HG03108 (cell line): ENCODE measurements at regions not wholly inside any gene's neighbourhood (a gene's known extent, or its start where the extent isn't known, plus 50 kb on each side); places are given as distances from the start of the nearest gene placed in this dataset.
"Not testable (repeated sequence)": the region's sequence is repeated elsewhere in the genome, so short reads cannot be mapped to it uniquely, and the experiment has no call there.

Source experiments
- ATAC-seq: cut with Tn5 transposase; IDR thresholded peaks from one replicate; pipeline ENCODE4 v1.9.1; 2021; ENCODE audit warnings: moderate library complexity; ENCODE audit not compliant: unreplicated experiment

DNA sequence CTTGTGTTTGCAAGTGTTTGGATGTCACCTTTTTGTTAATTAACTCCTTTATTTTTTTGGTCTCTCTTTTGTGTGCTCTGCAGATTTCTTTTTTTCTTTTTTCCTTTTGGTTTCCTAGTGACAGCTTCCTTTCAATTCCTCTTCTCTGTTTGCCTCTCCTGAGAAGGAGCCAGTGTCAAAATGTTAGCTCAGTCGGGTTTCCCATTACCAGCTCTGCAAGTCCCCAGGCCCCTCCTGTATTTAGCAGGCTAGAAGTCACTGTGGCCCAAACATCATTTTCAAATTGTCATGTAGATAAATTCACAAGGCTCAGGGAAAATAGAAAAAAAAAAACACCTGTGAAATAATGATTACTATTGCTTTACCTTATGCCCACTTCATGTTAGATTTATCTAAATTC is 1621.6 kb downstream of the CDH8 start:
- no peak for ATAC-seq

- ATAC-seq: no peak
Measured at GRCh38 chr16:60413969-60414368, 1622.3 kb downstream of the CDH8 start.

DNA sequence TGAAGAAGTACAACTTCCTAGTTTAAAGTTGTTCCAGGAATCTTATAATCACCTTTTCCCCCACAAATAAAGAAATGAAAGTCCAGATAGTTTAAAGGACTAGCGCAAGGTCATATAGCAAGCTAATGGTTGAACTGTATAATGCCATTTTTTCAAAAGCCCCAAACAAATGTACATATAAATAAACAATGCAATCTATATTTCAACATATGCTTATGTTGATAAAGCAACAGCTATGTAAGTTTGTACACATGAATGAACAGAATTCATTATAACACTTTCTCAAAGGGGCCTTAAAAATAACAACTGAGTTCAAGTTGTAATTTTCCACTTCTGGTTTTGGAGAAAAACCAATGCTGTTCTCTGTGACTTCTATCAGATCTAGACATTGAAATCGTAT is 1628.6 kb downstream of the CDH8 start:
- no peak for ATAC-seq

GRCh38 chr16:60407034-60407433 is 1629.2 kb downstream of the CDH8 start:
- ATAC-seq: no peak

DNA sequence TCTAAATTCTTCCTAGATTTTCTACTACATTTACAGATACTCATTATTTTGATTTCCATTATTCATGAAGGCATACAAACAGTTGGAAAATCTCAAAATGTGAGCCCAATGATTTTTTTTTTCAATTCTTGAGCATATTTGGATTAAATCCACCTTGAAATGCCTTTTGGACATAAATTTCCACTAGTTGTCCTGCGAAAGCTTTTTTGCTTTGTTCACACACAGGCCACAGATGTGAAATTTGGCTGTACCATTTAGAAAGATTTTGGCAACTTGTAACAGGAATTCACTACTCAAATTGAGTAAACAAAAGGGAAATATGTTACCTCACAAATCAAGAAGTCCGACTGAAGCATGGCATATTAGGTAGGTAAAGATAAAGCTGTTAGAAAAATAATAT is 1631.0 kb downstream of the CDH8 start:
- ATAC-seq: no peak

DNA sequence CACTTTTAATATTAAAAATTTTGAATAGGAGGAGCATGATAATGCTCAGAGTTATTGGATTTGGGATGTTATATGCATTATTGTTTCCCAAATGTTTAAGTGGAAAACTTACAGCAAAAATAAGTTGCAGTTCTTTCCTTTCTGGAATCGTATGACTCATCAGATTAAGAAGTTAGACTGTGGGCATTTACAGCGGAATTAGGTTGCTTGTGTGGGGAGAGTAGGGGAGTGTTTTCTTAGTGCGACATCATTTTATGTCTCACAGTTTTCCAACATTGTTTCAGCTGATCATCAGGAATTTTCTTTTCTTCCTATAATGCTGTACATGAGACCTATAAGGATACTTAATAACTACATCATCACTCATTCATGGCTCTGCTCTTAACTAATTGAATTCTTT is 1631.8 kb downstream of the CDH8 start:
- no peak for ATAC-seq

GRCh38 chr16:60402941-60403340 is 1633.3 kb downstream of the CDH8 start:
- not testable (repeated sequence) for ATAC-seq

DNA sequence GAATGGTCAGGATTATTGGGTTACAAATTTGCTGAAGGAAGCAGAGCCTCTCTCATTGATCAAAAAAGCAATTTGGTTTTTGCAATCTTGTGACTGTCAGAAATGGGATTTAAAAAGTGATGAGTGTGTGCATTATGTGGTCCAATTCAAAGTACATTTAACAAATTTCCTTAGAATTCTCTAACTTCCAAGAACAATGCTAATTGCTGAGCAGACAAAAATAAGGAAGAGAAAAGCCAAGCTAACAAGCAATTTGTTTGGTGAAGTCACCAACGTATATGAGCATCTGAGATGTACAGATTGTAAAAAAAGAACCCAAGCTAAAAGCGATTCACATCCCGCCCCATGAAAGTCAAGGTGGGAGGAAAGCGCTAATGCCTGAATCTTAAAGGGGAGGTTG is 1643.9 kb downstream of the CDH8 start:
- no peak for ATAC-seq

DNA sequence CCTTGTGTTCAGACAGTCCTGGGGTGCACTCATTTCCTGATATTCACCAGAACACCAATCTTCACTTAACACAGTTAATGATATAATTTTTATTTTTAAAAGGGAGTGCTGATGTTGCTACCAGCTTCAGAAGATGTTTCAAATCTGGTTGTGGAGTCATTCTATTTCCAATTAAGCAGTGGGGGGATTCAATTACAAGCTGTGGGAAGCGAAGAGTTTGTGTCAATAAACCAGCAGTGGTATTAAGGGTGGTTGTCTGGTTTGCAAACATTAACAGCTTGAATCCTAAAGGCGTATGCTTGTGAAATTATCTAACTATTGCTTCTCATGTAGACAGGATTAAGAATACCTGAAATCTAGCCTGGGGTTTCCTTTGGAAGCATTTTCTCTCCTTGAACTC is 1637.5 kb upstream of the GOT2 start:
- ATAC-seq: no peak

DNA sequence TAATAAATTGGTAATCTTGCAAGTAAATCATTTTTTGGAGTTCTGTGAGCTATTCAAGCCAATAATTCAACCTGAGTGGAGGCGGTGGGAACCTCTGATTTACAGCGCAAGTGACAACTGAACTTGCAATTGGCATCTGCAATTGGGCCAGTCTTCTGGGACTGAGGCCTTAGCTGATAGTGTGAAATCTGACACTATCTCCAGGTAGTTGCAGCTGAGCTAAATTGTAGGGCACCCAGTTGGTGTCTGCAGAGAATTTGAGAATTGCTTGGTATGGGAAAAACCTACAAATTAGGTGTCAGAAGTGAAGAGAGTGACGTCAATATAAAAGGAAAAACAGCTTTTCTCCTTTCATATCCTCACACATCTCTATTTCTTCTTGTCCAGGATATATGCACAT is 1633.6 kb upstream of the GOT2 start:
- ATAC-seq: no peak

GRCh38 chr16:60363566-60363965 is 1629.5 kb upstream of the GOT2 start:
- no peak for ATAC-seq

- not testable (repeated sequence) for ATAC-seq
Measured at GRCh38 chr16:60359866-60360265, 1625.8 kb upstream of the GOT2 start.

DNA sequence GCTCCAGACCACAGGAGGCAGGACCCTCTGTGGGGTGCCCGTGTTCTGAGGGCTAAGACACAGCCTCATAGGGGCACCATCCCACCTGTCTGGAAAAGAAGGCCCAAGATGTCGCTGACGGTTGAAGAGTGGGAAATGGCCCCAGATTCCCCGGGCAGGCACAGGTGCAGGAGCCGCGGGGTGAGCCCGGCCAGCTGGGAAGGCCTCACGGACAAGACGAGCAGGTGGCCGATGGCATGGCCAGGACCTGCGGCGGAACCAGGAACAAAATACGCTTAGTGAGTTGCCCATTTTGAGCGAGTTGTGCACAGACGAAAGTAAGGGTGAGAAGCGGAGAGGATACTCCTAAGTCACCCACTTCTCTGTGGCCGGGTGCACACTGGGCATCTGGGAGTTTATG is 1625.3 kb upstream of the GOT2 start:
- ATAC-seq: not testable (repeated sequence)

- ATAC-seq: not testable (repeated sequence)
Measured at GRCh38 chr16:60357876-60358522, 1623.9 kb upstream of the GOT2 start.

GRCh38 chr16:60346256-60346655 is 1612.1 kb upstream of the GOT2 start:
- ATAC-seq: no peak

GRCh38 chr16:60337671-60338070 is 1603.6 kb upstream of the GOT2 start:
- ATAC-seq: no peak

GRCh38 chr16:60331168-60331567 is 1597.1 kb upstream of the GOT2 start:
- no peak for ATAC-seq

DNA sequence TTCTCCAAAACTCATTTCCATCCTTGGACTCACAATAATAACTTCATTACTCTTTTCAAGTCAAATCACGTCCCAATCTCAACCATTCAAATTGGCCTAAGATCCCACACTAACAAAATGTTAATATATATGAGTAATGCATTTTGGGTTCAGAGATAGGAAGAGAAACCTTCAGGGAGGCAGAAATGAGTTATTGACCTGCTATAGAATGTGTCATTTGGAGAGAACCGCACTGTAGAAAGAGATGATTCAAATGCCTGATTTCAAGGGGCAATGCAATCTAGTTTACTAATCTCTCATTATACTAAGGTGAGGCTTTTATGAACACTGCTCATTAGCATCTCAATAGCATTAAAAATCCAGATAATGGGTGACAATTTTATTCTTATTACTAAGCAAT is 1595.0 kb upstream of the GOT2 start:
- no peak for ATAC-seq

GRCh38 chr16:60328152-60328551 is 1594.0 kb upstream of the GOT2 start:
- no peak for ATAC-seq

DNA sequence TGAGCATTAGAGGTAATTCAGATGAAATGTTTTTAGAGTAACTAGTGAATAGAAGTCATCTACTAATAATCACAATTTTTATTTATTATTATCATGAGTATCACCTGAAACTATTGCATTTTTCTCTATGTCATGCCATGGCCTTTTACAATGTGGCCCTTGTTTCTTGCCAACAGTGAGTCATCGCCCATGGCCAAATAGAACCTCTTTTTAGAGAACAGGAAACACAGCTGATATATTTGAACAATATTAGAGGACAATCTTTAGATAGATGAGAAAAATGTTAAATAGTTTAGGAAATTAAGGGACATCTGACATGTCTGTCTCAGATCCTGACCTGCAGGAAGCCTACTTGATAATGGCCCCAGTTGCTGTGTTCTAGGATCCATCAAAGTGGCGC is 1584.4 kb upstream of the GOT2 start:
- ATAC-seq: no peak

DNA sequence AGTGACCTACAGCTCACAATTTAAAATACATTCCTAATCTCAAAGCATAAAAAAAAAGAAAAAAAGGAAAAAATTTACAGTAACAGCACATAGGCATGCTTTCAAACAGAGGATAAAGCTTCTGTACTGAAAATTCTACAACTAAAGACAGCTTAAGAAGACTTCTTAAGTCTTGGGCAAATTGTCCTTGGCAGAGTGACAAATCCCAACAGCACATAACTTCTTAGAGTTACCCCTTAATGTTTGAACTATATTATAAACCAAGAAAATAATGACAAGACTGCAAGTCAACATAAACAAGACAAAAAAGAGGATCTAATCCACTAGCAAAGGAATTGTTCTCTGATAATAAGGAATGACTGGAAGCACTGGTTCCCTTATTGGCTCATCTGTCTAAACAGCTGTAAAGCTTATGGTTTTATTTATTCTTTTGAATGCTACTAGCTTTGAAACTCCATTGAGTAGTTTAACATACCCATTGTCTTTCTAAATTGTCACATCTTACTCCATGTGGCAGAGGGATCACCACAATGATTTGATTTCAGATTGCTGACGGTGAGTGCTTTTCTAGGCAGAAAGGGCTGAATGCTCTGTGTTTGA is 1576.8 kb upstream of the GOT2 start:
- no peak for ATAC-seq

DNA sequence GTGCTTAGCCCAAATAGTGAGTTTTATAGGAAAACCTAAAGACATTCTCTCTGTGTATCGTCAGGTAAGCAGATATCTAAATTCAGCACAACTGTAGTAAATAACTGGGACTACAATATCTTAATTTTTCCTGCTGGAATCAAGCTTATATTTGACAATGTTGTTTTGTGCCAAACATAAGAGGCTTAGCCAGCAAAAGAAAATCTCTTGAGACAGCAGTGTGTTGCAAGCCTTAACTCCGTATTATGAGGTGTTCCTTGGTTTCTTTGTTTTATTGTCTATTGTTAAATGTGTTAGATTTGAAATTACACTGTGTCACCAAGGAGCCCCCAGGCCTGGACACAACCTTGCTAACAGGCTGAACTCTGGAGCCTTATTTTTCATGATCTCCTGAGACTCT is 1570.6 kb upstream of the GOT2 start:
- ATAC-seq: no peak

- no peak for ATAC-seq
Measured at GRCh38 chr16:60304066-60304465, 1570.0 kb upstream of the GOT2 start.
